Neural crest cell (in vitro differentiated cells): ENCODE measurements at regions not wholly inside any gene's neighbourhood (a gene's known extent, or its start where the extent isn't known, plus 50 kb on each side); places are given as distances from the start of the nearest gene placed in this dataset.
A peak's percentile ranks its signal among the peaks of the same experiment; 100 is the strongest.

Source experiments
- DNase-seq: peaks from one replicate; pipeline ENCODE4 v3.0.0; 2021; ENCODE audit warnings: low read depth, mixed read lengths, low spot score
- H3K27ac Mint-ChIP-seq: one replicate; pipeline ENCODE4 v1.8.0; 2021; ENCODE audit warnings: mild to moderate bottlenecking, mixed read lengths; ENCODE audit not compliant: unreplicated experiment
- H3K27me3 Mint-ChIP-seq: 2 replicates; pipeline ENCODE4 v1.8.0; 2021; ENCODE audit warnings: low read depth, mild to moderate bottlenecking, mixed read lengths
- H3K36me3 Mint-ChIP-seq: 2 replicates; pipeline ENCODE4 v1.8.0; 2021; ENCODE audit warnings: low read depth, mild to moderate bottlenecking, mixed read lengths
- H3K4me1 Mint-ChIP-seq: 2 replicates; pipeline ENCODE4 v1.8.0; 2021; ENCODE audit warnings: mixed read lengths
- H3K4me3 Mint-ChIP-seq: one replicate; pipeline ENCODE4 v1.8.0; 2021; ENCODE audit warnings: mild to moderate bottlenecking, mixed read lengths
- H3K9me3 Mint-ChIP-seq: 2 replicates; pipeline ENCODE4 v1.8.0; 2021; ENCODE audit warnings: mixed read lengths
- CTCF ChIP-seq: fragments of 200-600 bp; sonication (generic); conservative IDR thresholded peaks from 2 replicates; pipeline ENCODE4 v1.5.0; 2021; ENCODE audit warnings: antibody characterized with exemption, mild to moderate bottlenecking

DNA sequence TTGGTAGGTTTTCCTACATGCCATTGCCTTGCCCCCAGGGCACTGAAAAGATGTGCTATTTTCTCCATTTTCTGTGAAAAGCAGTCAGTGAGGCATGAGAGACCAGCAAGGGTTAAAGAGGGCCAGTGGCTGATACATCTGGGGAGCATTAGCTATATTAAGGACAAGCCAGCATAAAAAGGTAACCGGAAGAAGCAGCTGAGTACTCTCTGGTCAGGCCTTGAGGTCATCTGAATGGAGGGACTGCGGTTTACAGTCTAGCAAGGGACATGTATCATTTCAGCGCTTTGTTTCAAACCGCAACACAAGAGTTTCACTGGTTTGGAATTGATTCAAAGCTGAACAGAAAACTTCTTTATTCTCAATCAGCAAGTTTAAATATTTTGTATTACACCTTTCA, 120.4 kb downstream of the EPDR1 start:
- H3K4me1 Mint-ChIP-seq: no peaks in the 10 kb centered on the region
- no peaks in the 10 kb centered on the region for H3K9me3 Mint-ChIP-seq
- H3K4me3 Mint-ChIP-seq: no peak overlapping the region
- no peak overlapping the region for H3K27ac Mint-ChIP-seq
- no peak for DNase-seq
- no peaks in the 10 kb centered on the region for H3K27me3 Mint-ChIP-seq
- no peak for TF ChIP-seq CTCF
- no peaks in the 10 kb centered on the region for H3K36me3 Mint-ChIP-seq

GRCh38 chr7:38049679-38050078, 128.4 kb upstream of the STARD3NL start:
- peaks cover 5% of the 10 kb centered on the region for H3K36me3 Mint-ChIP-seq
- H3K27me3 Mint-ChIP-seq: no peaks in the 10 kb centered on the region
- peaks cover 10% of the 10 kb centered on the region for H3K9me3 Mint-ChIP-seq
- no peak for DNase-seq
- no peak overlapping the region for H3K27ac Mint-ChIP-seq
- TF ChIP-seq CTCF: no peak
- peaks cover 5% of the 10 kb centered on the region for H3K4me1 Mint-ChIP-seq
- H3K4me3 Mint-ChIP-seq: no peak overlapping the region

GRCh38 chr7:38051311-38051710, 126.7 kb upstream of the STARD3NL start:
- H3K4me3 Mint-ChIP-seq: no peak overlapping the region
- H3K9me3 Mint-ChIP-seq: peaks cover 10% of the 10 kb centered on the region
- H3K27ac Mint-ChIP-seq: peak overlapping the region; percentile 45

DNA sequence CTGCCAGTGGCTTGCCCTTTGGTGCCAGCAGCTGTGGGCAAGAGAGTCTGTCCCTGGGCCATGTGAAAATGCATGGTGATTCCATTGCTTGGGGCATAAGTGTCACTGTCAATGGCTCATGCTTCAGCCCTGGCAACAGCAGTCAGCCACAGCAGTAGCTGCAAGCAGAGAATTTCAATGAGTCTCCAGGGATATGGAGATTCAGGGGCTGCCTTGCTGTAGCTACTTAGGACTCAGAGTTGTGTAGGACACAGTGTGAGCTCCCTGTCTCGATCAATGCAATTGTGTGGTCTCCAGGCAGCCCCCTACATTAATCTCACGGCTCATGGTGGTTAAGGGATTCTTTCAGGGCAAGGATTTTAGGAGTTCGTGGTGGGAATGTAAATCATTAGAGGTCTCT, 126.3 kb upstream of the STARD3NL start:
- Mint-ChIP-seq H3K27me3 (no peaks in the 10 kb centered on the region), H3K36me3 (peaks cover 5% of the 10 kb centered on the region), H3K9me3 (peaks cover 10% of the 10 kb centered on the region), H3K4me3 (no peak overlapping the region), H3K4me1 (peaks cover 5% of the 10 kb centered on the region), H3K27ac (peak overlapping the region; percentile 52)
- DNase-seq: no peak
- TF ChIP-seq CTCF: no peak

More at GRCh38 chr7:38051311-38051710, 126.7 kb upstream of the STARD3NL start:
- no peak for TF ChIP-seq CTCF
- H3K36me3 Mint-ChIP-seq: peaks cover 5% of the 10 kb centered on the region
- DNase-seq: no peak
- H3K4me1 Mint-ChIP-seq: peaks cover 5% of the 10 kb centered on the region
- H3K27me3 Mint-ChIP-seq: no peaks in the 10 kb centered on the region

DNA sequence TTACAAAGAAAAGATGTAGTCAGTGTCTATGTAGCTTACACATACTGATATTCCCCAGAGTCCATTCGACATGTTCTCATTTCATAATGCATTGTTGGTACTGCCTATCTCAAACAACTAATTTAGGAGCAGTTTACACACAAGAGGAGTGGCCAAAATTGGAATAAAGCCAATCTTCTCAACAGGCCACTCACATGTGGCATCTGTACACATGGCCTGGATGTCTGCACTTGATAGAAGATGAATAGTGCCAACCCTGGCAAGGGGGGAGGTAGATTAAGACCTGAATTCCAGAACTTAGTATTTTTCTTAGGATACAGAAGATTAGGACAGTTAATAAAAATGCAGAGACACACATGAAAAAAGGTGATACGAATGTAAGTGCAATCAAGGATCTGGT, 125.3 kb upstream of the STARD3NL start:
- no peak for DNase-seq
- Mint-ChIP-seq H3K4me3 (no peak overlapping the region), H3K4me1 (peaks cover 5% of the 10 kb centered on the region), H3K36me3 (peaks cover 5% of the 10 kb centered on the region), H3K27ac (no peak overlapping the region), H3K27me3 (no peaks in the 10 kb centered on the region), H3K9me3 (peaks cover 6% of the 10 kb centered on the region)
- TF ChIP-seq CTCF: no peak

GRCh38 chr7:38054199-38054598, 123.8 kb upstream of the STARD3NL start:
- Mint-ChIP-seq H3K36me3 (peaks cover 4% of the 10 kb centered on the region), H3K27me3 (no peaks in the 10 kb centered on the region), H3K4me1 (peaks cover 5% of the 10 kb centered on the region), H3K9me3 (no peaks in the 10 kb centered on the region), H3K4me3 (no peak overlapping the region), H3K27ac (no peak overlapping the region)
- TF ChIP-seq CTCF: no peak
- DNase-seq: no peak
